Gastrocnemius medialis (tissue), 4 donors: ENCODE measurements at regions not wholly inside any gene's neighbourhood (a gene's known extent, or its start where the extent isn't known, plus 50 kb on each side); places are given as distances from the start of the nearest gene placed in this dataset.

Experiments
- ATAC-seq, 2 donors: fragments of 150-250 bp; one replicate each; pipeline ENCODE4 v1.9.1; 2016
- DNase-seq, 2 donors: peaks; one replicate each; pipeline ENCODE4 v3.0.0-alpha.2; 2019
- H3K27ac ChIP-seq, 4 donors: fragments of 200-600 bp; sonication (generic); 1 replicate in 1 of 4; 2 replicates in 3 of 4; pipeline ENCODE4 v1.5.1; 2016 to 2018; ENCODE audit warnings: mild to moderate bottlenecking in 2 of 4, moderate library complexity in 1 of 4
- H3K27me3 ChIP-seq, 3 donors: fragments of 200-600 bp; sonication (generic) in 2 of 3; 1 replicate in 1 of 3; 2 replicates in 2 of 3; pipeline versions ENCODE4 v1.5.1 to v1.6.0; 2016 to 2019; ENCODE audit warnings: mild to moderate bottlenecking in 1 of 3, moderate library complexity in 1 of 3
- H3K36me3 ChIP-seq, 2 donors: fragments of 200-600 bp; sonication (generic) in 1 of 2; one replicate each; pipeline ENCODE4 v1.5.1; 2017 to 2018
- H3K4me1 ChIP-seq, 2 donors: fragments of 200-600 bp; sonication (generic) in 1 of 2; one replicate each; pipeline ENCODE4 v1.5.1; 2016 to 2017; ENCODE audit warnings: mild to moderate bottlenecking in 2 of 2
- H3K4me3 ChIP-seq, 4 donors: fragments of 200-600 bp; sonication (generic) in 3 of 4; 1 replicate in 1 of 4; 2 replicates in 3 of 4; pipeline ENCODE4 v1.5.1; 2016 to 2019; ENCODE audit warnings: mild to moderate bottlenecking in 2 of 4
- H3K9me3 ChIP-seq, 3 donors: fragments of 200-600 bp; sonication (generic) in 2 of 3; 1 replicate in 1 of 3; 2 replicates in 2 of 3; pipeline ENCODE4 v1.5.1; 2016 to 2019
- CTCF ChIP-seq, 5 experiments: fragments of 450-650 bp in 3 of 5; fragments of 200-600 bp in 2 of 5; sonication (generic) in 2 of 5; IDR thresholded peaks in 4 of 5; conservative IDR thresholded peaks in 1 of 5; 1 replicate in 4 of 5; 2 replicates in 1 of 5; pipeline ENCODE4 v1.5.1; 2016 to 2019; ENCODE audit warnings: antibody characterized with exemption in 5 of 5, mild to moderate bottlenecking in 3 of 5, moderate library complexity in 3 of 5
- POLR2A ChIP-seq, 2 donors: fragments of 450-650 bp; IDR thresholded peaks; one replicate each; pipeline ENCODE4 v1.6.1; 2017; ENCODE audit warnings: antibody characterized with exemption in 2 of 2, mild to moderate bottlenecking in 2 of 2, moderate library complexity in 2 of 2
- in situ Hi-C, 4 donors: fragments of 200-750 bp; cut with MboI; loops; one replicate each; pipeline versions ENCODE4 v1.15.0 to v1.8.0; 2017; ENCODE audit warnings: low sequenced_read_pairs in 4 of 4
- intact Hi-C: fragments of 100-400 bp; cut with DNase I; formaldehyde crosslinking; loops from one replicate; pipeline ENCODE4 v1.15.1; 2023; ENCODE audit warnings: low total_unique reads

GRCh38 chr4:129193357-129194100 lies 97.6 kb downstream of the C4orf33 start:
- Histone ChIP-seq H3K4me1 (no peaks in the 10 kb centered on the region), H3K27me3 (no peaks in the 10 kb centered on the region), H3K27ac (no peak overlapping the region), H3K36me3 (no peaks in the 10 kb centered on the region), H3K9me3 (no peaks in the 10 kb centered on the region), H3K4me3 (no peak overlapping the region)
- in situ Hi-C loops (no loop called here), intact Hi-C loops (no loop called here)
- TF ChIP-seq POLR2A (IDR thresholded peaks at IDR 0.05), result no peak
- no peak for TF ChIP-seq CTCF (IDR thresholded peaks at IDR 0.05 in 4 of 5, conservative IDR thresholded peaks at IDR 0.05 in 1 of 5)
- DNase-seq (no peak), ATAC-seq (no peak)

- Histone ChIP-seq H3K27ac (no peak overlapping the region), H3K4me1 (no peaks in the 10 kb centered on the region), H3K4me3 (no peak overlapping the region), H3K27me3 (no peaks in the 10 kb centered on the region), H3K36me3 (no peaks in the 10 kb centered on the region), H3K9me3 (no peaks in the 10 kb centered on the region)
- DNase-seq (no peak), ATAC-seq (no peak)
- intact Hi-C loops (no loop called here), in situ Hi-C loops (no loop called here)
- TF ChIP-seq CTCF (IDR thresholded peaks at IDR 0.05 in 4 of 5, conservative IDR thresholded peaks at IDR 0.05 in 1 of 5) (no peak), POLR2A (IDR thresholded peaks at IDR 0.05) (no peak)
Observed at GRCh38 chr4:129208481-129208880, 112.5 kb downstream of the C4orf33 start.

GRCh38 chr4:129213692-129214091 lies 117.7 kb downstream of the C4orf33 start:
- no peak for ATAC-seq
- H3K27ac ChIP-seq, result no peak overlapping the region
- DNase-seq, result no peak
- H3K27me3 ChIP-seq, result no peaks in the 10 kb centered on the region
- no peaks in the 10 kb centered on the region for H3K4me1 ChIP-seq
- intact Hi-C loops, result no loop called here
- no peaks in the 10 kb centered on the region for H3K36me3 ChIP-seq
- in situ Hi-C loops, result no loop called here
- TF ChIP-seq CTCF (IDR thresholded peaks at IDR 0.05 in 4 of 5, conservative IDR thresholded peaks at IDR 0.05 in 1 of 5) (no peak), POLR2A (IDR thresholded peaks at IDR 0.05) (no peak)
- no peaks in the 10 kb centered on the region for H3K9me3 ChIP-seq
- H3K4me3 ChIP-seq, result no peak overlapping the region

GRCh38 chr4:129218360-129218759 lies 122.4 kb downstream of the C4orf33 start:
- Histone ChIP-seq H3K27ac (no peak overlapping the region), H3K36me3 (no peaks in the 10 kb centered on the region), H3K27me3 (no peaks in the 10 kb centered on the region), H3K4me3 (no peak overlapping the region), H3K9me3 (no peaks in the 10 kb centered on the region), H3K4me1 (no peaks in the 10 kb centered on the region)
- DNase-seq (no peak), ATAC-seq (no peak)
- TF ChIP-seq CTCF (IDR thresholded peaks at IDR 0.05 in 4 of 5, conservative IDR thresholded peaks at IDR 0.05 in 1 of 5) (no peak), POLR2A (IDR thresholded peaks at IDR 0.05) (no peak)
- intact Hi-C loops, result no loop called here
- in situ Hi-C loops, result no loop called here

GRCh38 chr4:129218897-129219296 lies 122.9 kb downstream of the C4orf33 start:
- no peaks in the 10 kb centered on the region for H3K4me1 ChIP-seq
- H3K9me3 ChIP-seq, result no peaks in the 10 kb centered on the region
- no peak for DNase-seq
- no peaks in the 10 kb centered on the region for H3K36me3 ChIP-seq
- TF ChIP-seq POLR2A (IDR thresholded peaks at IDR 0.05) (no peak), CTCF (IDR thresholded peaks at IDR 0.05 in 4 of 5, conservative IDR thresholded peaks at IDR 0.05 in 1 of 5) (no peak)
- no peaks in the 10 kb centered on the region for H3K27me3 ChIP-seq
- H3K4me3 ChIP-seq, result no peak overlapping the region
- H3K27ac ChIP-seq, result no peak overlapping the region
- ATAC-seq, result no peak
- intact Hi-C loops, result no loop called here
- in situ Hi-C loops, result no loop called here
